HK-2 (cell line): ENCODE measurements at regions not wholly inside any gene's neighbourhood (a gene's known extent, or its start where the extent isn't known, plus 50 kb on each side); places are given as distances from the start of the nearest gene placed in this dataset.

Source experiments
- DNase-seq: peaks from one replicate; pipeline ENCODE4 v3.0.0-alpha.2; 2018; ENCODE audit not compliant: unreplicated experiment

- DNase-seq, result no peak
Measured at GRCh38 chr1:230515451-230516145, 89.5 kb upstream of the PGBD5 start.

- no peak for DNase-seq
Measured at GRCh38 chr1:230510496-230510895, 84.4 kb upstream of the PGBD5 start.

GRCh38 chr1:230509281-230509977 is 83.3 kb upstream of the PGBD5 start:
- peak; percentile 34 for DNase-seq

GRCh38 chr1:230507666-230508402 is 81.7 kb upstream of the PGBD5 start:
- DNase-seq, result peak; percentile 6

GRCh38 chr1:230507236-230507635 is 81.1 kb upstream of the PGBD5 start:
- no peak for DNase-seq

- DNase-seq, result no peak
Measured at GRCh38 chr1:230506451-230506850, 80.3 kb upstream of the PGBD5 start.

GRCh38 chr1:230504310-230504709 is 78.2 kb upstream of the PGBD5 start:
- no peak for DNase-seq

GRCh38 chr1:230503726-230504125 is 77.6 kb upstream of the PGBD5 start:
- DNase-seq, result no peak

GRCh38 chr1:230502996-230503395 is 76.9 kb upstream of the PGBD5 start:
- no peak for DNase-seq

- DNase-seq, result no peak
Measured at GRCh38 chr1:230502306-230502705, 76.2 kb upstream of the PGBD5 start.

GRCh38 chr1:230501849-230502248 is 75.7 kb upstream of the PGBD5 start:
- DNase-seq, result no peak

GRCh38 chr1:230501242-230501641 is 75.1 kb upstream of the PGBD5 start:
- no peak for DNase-seq

- no peak for DNase-seq
Measured at GRCh38 chr1:230500063-230500462, 73.9 kb upstream of the PGBD5 start.

- DNase-seq, result no peak
Measured at GRCh38 chr1:230499496-230499895, 73.4 kb upstream of the PGBD5 start.

GRCh38 chr1:230498704-230499103 is 72.6 kb upstream of the PGBD5 start:
- DNase-seq, result no peak

GRCh38 chr1:230496451-230496850 is 70.3 kb upstream of the PGBD5 start:
- DNase-seq, result no peak

- DNase-seq, result no peak
Measured at GRCh38 chr1:230495891-230496385, 69.8 kb upstream of the PGBD5 start.

GRCh38 chr1:230495076-230495475 is 68.9 kb upstream of the PGBD5 start:
- no peak for DNase-seq

- DNase-seq, result no peak
Measured at GRCh38 chr1:230494514-230494913, 68.4 kb upstream of the PGBD5 start.

- DNase-seq, result no peak
Measured at GRCh38 chr1:230494026-230494425, 67.9 kb upstream of the PGBD5 start.

GRCh38 chr1:230493264-230493663 is 67.1 kb upstream of the PGBD5 start:
- DNase-seq, result no peak

- DNase-seq, result no peak
Measured at GRCh38 chr1:230490436-230490835, 64.3 kb upstream of the PGBD5 start.
